Lower leg skin (tissue), 4 donors: ENCODE measurements at regions not wholly inside any gene's neighbourhood (a gene's known extent, or its start where the extent isn't known, plus 50 kb on each side); places are given as distances from the start of the nearest gene placed in this dataset.
A peak's percentile ranks its signal among the peaks of the same experiment; 100 is the strongest.

Experiments used
- DNase-seq, 2 donors: peaks; one replicate each; pipeline ENCODE4 v3.0.0-alpha.2; 2019; ENCODE audit warnings: low spot score in 2 of 2
- H3K4me3 ChIP-seq: fragments of 200-600 bp; sonication (generic); 2 replicates; pipeline ENCODE4 v1.5.1; 2017; ENCODE audit warnings: mild to moderate bottlenecking, low read depth; ENCODE audit not compliant: poor library complexity, severe bottlenecking
- POLR2A ChIP-seq, 2 donors: fragments of 450-650 bp; IDR thresholded peaks; one replicate each; pipeline ENCODE4 v1.6.1; 2016 to 2017; ENCODE audit warnings: antibody characterized with exemption in 2 of 2, mild to moderate bottlenecking in 1 of 2, moderate library complexity in 1 of 2
- WGBS, 2 donors: methylation state at CpG; one replicate each; pipeline ENCODE4 v1.1.5; 2018; 5-methylcytosine and 5-hydroxymethylcytosine counted together
- intact Hi-C: fragments of 100-400 bp; cut with DNase I; formaldehyde crosslinking; loops from one replicate; pipeline ENCODE4 v1.15.0; 2023; ENCODE audit warnings: low total_unique reads
- TF ChIP-seq, protein P1 (sequence below), 3 donors: fragments of 450-650 bp; IDR thresholded peaks; one replicate each; pipeline ENCODE4 v1.5.1; 2016; ENCODE audit warnings: antibody characterized with exemption in 3 of 3, mild to moderate bottlenecking in 3 of 3, moderate library complexity in 2 of 3

- no peak for TF ChIP-seq POLR2A (IDR thresholded peaks at IDR 0.05)
- TF ChIP-seq, protein P1, sequence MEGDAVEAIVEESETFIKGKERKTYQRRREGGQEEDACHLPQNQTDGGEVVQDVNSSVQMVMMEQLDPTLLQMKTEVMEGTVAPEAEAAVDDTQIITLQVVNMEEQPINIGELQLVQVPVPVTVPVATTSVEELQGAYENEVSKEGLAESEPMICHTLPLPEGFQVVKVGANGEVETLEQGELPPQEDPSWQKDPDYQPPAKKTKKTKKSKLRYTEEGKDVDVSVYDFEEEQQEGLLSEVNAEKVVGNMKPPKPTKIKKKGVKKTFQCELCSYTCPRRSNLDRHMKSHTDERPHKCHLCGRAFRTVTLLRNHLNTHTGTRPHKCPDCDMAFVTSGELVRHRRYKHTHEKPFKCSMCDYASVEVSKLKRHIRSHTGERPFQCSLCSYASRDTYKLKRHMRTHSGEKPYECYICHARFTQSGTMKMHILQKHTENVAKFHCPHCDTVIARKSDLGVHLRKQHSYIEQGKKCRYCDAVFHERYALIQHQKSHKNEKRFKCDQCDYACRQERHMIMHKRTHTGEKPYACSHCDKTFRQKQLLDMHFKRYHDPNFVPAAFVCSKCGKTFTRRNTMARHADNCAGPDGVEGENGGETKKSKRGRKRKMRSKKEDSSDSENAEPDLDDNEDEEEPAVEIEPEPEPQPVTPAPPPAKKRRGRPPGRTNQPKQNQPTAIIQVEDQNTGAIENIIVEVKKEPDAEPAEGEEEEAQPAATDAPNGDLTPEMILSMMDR (IDR thresholded peaks at IDR 0.05) = no peak
- H3K4me3 ChIP-seq = no peak overlapping the region
- DNase-seq = peak in 1 of 2 donors; percentile 60
- intact Hi-C loops = no loop called here
- 72 to 76% methylated on average over 6 of the region's 6 CpGs for WGBS, 2 donors
Observed at GRCh38 chr11:116638463-116638862, 134.3 kb downstream of the BUD13 start.

DNA sequence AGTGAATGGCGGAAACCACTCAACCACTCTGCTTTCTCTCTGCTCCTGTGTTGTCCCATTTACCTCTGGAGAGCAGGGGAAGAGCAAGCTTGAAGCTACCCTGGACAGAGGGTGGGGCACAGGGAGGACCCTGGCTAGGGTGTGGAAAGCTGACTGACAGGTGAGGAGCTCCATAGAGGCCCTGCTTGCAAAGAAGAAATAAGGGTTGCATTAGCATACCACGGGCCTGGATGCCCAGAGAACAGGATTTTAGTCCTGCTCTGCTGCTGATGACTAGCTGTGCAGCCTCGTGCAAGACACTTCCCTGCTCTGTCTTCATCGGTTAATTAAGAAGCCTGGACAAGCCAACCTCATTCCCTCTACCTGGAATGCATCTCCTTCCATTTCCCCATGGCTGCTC, 135.0 kb downstream of the BUD13 start:
- intact Hi-C loops = no loop called here
- peak in 1 of 2 donors; percentile 79 for DNase-seq
- 75% methylated on average over 4 of the region's 4 CpGs for WGBS, 2 donors

DNA sequence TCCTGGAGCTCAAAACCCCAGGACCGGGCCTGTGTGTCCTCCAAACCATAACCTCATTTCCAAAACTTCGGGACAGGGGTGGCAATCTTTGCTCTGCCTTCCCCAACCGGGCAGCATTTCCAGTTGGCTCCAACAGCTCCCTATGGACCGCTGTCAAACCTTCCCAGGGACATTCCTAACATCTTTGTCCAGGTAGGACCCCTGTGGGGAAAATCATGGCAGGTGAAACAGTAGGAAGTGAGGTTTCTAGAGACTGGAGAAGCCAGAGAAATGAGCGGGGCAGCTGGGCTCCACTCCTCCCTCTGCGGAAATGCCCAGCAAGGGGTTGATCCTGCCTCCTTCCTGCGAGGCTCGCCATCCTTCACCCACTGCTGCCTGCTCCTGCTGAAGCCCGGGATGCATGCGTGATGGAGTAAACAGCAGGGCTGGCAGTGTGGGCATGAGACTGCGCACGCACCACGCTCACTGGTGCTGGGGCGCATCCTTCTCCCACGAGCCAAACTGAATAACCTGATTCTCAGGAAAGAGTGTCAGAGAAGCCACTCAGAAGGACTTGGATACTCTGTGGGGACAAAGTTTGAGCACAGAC, 136.4 kb downstream of the BUD13 start:
- DNase-seq = peak in 1 of 2 donors; percentile 45
- WGBS, 2 donors = 73 to 74% methylated on average over 15 of the region's 15 CpGs
- intact Hi-C loops = no loop called here
- H3K4me3 ChIP-seq = no peak overlapping the region
- no peak for TF ChIP-seq POLR2A (IDR thresholded peaks at IDR 0.05)

More for the DNA sequence above, 135.0 kb downstream of the BUD13 start:
- TF ChIP-seq, protein P1 (IDR thresholded peaks at IDR 0.05) = no peak
- no peak for TF ChIP-seq POLR2A (IDR thresholded peaks at IDR 0.05)
- H3K4me3 ChIP-seq = no peak overlapping the region

- intact Hi-C loops = no loop called here
- no peak overlapping the region for H3K4me3 ChIP-seq
- peak in 1 of 2 donors; percentile 6 for DNase-seq
- TF ChIP-seq, protein P1 (IDR thresholded peaks at IDR 0.05) = no peak
- TF ChIP-seq POLR2A (IDR thresholded peaks at IDR 0.05) = no peak
- 54 to 93% methylated on average over 3 of the region's 3 CpGs for WGBS, 2 donors
Observed at GRCh38 chr11:116631201-116631600, 141.6 kb downstream of the BUD13 start.

DNA sequence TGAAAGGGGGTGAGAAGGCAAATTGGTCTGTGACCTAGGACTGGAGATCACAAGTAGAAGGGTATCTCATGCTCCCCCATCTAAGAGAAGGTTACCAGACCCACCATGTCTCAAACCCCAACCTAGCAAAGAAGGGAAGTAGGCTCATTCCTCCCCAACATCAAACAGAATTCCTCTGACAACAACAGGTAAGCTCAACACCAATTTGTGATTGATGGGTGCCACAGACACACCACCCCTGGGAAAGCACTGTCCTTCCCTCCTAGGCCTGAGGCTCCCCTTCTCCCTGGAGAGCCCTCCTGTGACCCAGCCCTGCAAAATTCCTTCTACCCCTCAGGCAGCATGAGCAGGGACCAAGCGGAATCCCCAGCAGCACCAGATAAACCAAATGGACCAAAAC, 154.3 kb downstream of the BUD13 start:
- TF ChIP-seq POLR2A (IDR thresholded peaks at IDR 0.05) = no peak
- TF ChIP-seq, protein P1 (IDR thresholded peaks at IDR 0.05) = no peak
- peak in 1 of 2 donors; percentile 21 for DNase-seq

DNA sequence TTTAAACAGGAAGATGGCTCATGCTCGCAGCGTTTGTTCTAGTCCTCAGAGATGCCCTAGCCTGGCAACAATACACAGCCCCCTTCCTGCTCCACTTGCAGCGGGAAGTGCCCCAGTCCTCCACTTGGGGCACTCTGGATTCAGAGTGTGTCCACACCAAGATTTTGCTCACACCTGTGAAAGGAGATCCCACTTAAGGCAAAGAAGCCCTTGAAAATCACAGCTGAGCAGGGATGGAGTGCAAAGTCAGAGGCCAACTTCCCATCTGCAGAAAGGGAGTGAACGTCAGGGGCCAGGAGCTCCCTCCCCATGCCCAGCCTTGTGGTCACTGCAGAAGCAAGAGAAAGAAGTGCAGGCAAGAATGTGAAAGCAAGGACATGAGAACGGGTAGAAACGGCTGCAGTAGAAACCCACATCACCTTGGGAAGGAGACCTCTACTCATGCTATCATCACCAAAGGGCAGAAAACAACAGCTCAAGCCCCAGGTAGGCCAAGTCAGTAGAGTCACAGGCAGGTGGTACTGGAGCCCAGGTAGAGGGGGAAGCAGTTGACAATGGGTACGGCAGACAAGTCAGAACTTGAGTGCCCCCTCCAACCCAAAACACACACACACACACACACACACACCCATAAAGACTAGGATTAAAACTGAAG, 157.4 kb downstream of the BUD13 start:
- DNase-seq = peak in 1 of 2 donors; percentile 36
- TF ChIP-seq POLR2A (IDR thresholded peaks at IDR 0.05) = no peak
- TF ChIP-seq, protein P1 (IDR thresholded peaks at IDR 0.05) = no peak
- intact Hi-C loops = no loop called here
- 65 to 72% methylated on average over 7 of the region's 7 CpGs for WGBS, 2 donors
- no peak overlapping the region for H3K4me3 ChIP-seq

More for the DNA sequence above, 154.3 kb downstream of the BUD13 start:
- no peak overlapping the region for H3K4me3 ChIP-seq
- WGBS, 2 donors = 68 to 89% methylated on average over 1 of the region's 1 CpG
- intact Hi-C loops = no loop called here
